Activated CD4-positive, alpha-beta T cell treated with anti-CD3 and anti-CD28 coated beads, Interleukin-2, Interleukin-4, amounts not matched to agents 100 ng/mL and 50 ng/mL, durations not matched to agents 16 hours and 8 hours (primary cell): ENCODE measurements at regions not wholly inside any gene's neighbourhood (a gene's known extent, or its start where the extent isn't known, plus 50 kb on each side); places are given as distances from the start of the nearest gene placed in this dataset.

Source experiments
- DNase-seq: peaks from one replicate; pipeline ENCODE4 v3.0.0-alpha.2; 2020; ENCODE audit warnings: low spot score

DNA sequence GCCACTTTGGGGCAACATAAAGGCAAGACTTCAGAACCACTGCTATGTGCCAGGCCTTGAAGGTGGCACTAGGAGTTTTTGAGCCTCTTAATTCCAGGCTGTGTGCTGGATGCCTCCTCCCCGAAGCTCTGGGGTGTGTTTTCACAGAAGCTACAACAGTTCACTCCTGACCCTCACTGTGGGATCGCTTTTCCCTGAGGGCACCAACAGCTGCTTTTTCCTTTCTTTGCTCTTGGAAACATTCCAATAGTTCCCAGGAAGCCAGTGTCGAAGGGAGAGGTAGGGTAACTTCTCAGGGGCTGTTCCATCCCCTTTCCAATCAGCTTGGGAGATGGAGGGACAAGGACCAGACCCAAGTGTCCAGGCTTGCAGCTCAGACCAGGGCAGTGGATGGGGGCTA, 153.4 kb downstream of the C1orf94 start:
- DNase-seq, result no peak

DNA sequence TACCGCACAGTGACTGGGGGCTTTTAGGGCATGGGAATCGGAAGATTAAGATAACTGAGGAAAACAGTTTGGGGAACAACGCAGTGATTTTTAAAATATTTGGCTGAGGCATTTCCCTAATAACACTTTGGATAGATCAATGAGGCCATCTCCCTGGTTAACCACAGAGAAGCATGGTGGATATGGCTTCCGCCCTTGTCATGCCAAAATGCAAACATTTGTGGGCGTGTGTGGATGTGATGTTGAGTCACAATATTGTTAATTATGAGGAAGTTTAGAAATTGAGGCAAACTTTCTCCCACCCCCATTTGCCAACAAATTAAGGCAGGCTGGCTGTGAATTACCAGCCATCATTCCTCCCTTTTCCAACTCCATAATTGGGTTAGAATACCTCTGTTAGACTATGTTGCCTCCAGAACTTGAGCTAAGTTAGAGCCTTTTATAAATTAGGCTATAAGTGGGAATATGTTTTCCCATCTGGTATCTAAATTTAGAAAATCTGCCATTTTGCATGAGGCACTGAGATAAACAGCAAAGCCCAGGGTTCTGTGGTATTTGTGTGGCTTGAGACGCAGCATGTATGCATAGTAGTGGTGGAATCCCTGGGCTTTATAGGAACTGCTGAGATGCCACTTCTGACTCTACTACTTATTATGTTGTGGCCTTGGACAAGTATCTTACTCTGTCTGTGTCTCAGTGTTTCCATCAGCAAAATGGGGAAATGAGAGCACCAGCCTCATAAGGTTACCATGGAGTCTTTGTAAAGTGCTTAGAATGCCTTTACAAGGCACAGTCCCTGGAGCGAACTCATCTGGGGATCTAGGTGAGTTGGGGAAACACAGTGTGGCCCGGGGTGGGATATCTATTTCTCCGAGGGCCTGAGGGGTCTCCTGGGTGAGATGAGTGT, 154.6 kb downstream of the C1orf94 start:
- no peak for DNase-seq

DNA sequence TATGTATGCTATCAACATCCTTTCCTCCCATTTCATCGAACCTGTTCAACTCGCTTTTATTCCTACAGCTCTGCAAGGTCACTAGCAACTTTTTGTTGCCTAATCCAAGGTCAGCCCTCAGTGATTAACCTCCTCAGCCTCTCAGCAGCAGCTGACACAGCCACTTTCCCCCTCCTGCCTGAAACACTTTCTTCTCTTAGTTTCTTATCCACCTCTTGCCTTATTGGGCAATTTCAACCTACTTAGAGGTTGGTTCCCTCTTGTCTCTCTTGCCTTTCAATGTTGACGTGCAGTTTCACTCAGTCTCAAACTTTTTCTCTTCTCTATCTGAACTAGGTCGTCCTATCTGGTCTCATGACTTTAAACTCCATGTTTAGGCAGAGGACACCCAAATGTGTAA, 156.3 kb downstream of the C1orf94 start:
- no peak for DNase-seq

DNA sequence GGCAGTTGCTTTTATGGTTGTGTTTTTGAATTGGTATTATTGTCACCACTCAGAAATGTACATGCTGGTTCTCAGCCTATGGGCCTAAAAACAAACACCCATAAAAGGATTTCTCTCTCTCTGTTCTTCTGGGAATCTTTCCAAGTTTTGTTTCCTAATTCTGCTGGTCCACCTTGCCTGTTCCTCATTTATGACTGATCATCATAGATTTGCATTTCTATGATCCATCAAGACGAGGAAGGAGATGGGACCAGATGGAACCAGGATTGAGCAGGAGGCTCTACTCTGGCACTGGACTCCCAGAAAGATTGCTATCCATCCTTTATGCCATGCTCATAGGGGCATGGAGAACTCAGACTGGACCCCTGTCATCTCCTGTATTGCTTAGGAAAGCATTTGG, 162.2 kb downstream of the C1orf94 start:
- no peak for DNase-seq

DNA sequence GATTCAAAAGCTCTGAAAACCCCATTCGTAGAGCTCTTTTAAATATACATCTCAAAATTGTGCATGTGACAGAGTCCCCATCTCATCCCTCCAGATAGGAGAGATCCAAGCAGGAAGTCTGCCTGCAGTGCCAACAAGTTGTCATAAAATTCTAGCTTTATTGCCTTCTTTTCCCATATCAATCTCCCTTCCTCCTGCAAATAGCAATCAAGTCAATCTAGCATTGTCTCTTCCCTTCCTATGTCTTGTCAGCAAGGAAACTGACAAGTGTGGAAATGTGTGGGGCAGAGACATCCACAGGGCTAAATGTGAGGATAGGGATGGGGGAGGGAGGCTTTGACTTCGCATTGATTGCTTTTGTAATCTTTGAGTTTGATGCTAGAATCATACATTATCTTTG, 165.2 kb downstream of the C1orf94 start:
- DNase-seq, result no peak

DNA sequence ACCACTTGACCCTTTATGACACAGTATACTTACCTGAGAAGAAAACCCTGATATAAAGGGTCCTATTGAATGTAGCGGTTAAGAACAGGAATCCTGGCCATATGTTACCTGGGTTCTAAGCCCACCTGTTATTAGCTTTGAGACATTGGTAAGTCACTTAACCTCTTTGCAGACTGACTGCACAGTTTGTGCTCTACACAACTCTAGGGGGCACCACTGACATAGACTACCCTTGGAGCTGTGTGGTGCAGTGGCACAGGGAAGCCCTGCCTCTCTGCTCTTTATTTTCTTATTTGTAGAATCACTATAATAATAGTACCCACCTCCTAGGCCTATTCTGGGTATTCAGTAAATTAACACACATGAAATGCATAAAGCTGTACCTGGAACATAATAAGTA, 165.6 kb downstream of the C1orf94 start:
- DNase-seq, result no peak

DNA sequence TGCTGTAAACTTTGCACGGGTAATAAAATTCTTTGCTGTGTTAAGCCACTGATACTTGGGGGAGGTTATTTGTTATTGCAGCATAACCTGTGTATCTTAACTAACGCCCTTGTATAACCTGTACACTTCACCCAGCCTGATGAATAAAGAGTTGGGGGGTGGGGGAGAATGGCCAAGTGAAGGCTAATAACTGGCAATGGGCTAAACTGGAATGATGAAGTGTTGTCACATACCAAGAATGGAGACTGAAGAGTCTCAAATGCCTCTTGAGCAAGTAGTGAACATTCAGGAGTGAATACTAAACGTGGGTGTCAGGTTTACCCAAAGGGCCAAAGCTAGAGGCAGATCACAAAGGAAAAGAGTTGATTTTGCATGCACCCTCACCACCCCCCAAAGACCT, 169.4 kb downstream of the C1orf94 start:
- no peak for DNase-seq

DNA sequence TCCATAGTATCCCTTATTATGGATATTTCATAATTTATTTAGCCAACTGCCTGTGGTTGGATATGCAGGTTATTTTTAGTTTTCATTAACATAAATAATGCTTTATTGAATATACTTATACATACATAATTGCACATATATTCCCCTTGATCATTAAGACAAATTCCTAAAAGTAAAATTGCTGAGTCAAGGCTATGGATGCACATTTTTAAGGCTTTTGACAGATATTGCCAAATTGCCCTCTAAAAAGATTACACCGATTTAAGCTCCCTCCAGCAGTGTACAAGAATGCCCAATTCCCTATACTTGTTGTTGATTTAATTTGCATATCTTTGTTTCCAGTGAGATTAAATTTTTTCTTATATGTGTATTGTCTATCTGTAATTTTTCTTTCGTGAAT, 176.7 kb downstream of the C1orf94 start:
- no peak for DNase-seq

DNA sequence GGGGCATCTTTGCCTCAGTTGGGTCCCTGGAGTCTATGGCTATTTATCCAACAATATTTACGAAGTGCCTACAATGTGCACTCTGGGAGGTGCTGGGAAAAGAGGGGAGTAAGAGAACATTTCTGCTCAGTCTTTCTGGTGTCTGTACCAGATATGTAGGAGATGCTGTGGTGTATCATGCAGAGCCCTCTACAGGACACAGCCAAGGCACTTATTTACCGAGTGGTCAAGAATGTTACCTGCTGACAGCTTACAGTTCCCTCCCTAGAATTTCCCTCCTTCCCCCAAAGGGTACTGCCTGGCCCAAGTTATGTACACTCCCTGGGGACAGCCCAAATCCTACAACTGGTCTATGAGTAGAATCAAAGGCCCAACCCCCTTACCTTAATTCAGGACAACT, 177.7 kb downstream of the C1orf94 start:
- no peak for DNase-seq

DNA sequence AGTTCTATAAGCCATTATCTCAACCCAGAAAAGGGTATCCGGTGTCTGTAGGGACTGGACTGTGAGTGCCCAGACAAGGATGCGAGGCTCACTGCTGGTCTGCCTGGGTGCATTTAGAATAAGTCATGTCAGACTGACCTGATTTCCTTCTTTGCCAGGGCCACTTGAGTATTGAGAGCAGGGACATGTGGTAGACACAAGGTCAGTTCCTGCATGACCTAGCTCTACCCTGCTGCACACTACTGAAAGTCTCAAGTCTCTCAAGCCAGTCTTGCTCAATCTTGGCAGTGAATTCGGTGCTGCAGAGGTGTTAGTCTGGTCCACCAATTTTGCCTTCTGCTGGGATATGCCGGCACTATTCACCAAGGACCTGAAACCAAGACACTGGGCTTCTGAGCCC, 180.1 kb downstream of the C1orf94 start:
- no peak for DNase-seq

DNA sequence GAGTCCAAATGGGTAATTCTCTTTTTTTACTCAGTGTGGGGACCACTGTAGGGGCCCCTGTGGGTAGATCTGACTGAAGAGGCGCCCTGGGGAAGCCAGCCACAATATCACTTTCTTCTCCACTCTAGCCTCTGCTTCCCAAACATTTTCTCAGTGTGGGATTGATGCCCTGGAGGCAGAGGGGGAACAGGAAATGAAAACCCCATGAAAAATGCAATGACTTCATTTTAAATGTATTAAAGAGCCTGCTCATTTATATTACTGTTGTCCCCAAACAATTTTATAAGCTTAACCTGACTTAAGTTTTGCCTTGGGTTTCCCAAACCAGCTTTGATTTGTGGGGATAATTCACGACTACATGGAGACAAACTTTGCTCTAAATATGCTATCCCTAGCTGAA, 181.9 kb downstream of the C1orf94 start:
- no peak for DNase-seq

DNA sequence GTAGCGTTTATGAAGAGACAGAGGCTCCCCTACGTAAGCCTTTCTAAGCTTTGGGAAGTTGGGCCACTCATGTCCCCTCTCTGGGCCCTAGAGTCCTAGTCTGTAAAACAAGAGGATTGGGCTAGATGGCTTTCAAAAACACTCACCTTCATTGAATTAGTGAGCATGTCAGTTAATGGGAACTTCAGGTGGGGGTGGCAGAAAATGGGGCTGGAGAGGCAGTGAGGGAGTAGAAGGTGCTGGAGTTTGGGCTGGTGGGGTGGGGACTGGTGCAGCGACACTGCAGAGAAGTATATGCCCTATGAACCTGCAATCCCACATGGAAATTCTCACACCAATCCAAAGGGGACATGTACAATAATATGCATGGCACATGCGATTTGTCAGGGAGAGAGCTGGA, 182.7 kb downstream of the C1orf94 start:
- DNase-seq, result no peak

DNA sequence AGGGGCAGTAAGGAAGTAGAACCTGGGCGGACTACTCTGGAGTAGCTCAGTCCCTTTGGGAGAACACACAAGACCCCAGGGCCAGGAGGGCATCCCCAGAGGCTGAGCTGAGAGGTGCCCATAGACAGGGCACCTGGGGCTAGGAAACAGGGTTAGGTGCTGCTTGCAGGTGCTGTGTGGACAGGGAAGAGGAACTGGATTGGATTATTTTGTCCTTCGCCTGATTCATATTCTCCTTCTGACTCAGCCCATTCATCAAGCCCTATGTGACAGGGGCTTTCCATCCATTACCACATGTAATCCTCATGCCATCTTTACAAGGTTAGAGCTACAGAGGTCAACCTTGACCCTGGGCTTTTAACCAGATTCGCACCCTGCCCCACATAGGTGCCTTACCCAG, 183.9 kb downstream of the C1orf94 start:
- no peak for DNase-seq

DNA sequence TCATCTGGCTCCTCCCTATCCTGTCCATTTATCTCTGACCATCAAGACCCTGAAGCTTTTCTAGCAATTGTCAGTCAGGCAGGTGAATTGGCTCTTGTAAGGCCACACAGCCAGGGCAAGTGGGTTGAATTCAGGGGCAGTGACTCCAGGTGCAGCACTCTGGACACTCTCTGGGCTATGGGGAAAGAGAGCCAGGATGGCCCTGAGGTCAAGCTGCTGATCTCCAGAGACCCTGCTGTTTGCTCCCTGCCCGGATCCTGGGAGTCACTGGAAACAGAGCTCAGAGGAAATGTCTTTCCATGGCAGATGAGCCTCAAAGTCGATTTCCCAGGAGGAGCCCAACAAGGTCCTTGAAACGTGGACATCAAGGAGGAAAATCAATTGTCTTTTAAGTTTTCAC, 184.4 kb downstream of the C1orf94 start:
- DNase-seq, result no peak

DNA sequence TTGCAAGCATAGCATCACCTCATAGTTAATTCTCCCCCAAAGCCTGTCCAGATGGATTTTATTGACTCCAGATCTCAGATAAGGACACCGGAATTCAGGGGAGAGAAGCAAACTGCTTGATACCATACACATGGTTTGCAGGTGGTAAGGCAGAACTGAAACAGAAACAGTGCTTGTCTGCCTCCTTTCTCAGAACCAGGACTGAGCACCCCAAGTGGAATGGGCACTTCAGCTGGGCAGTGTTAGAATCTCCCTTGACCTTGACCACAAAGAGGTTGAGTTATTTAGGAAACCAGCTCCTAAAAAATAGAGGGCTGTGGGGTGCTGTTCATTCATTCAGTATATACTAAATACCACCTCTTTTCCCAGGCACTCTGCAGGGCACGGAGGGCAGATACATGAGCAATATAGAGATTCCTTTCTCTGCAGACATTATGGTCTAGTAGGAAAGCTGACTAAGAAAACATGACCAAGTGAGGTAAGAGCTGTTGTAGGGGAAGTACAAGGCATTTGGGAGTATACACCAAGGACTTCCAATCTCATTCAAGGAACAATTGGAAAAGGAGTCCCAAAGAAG, 185.2 kb downstream of the C1orf94 start:
- DNase-seq, result no peak

DNA sequence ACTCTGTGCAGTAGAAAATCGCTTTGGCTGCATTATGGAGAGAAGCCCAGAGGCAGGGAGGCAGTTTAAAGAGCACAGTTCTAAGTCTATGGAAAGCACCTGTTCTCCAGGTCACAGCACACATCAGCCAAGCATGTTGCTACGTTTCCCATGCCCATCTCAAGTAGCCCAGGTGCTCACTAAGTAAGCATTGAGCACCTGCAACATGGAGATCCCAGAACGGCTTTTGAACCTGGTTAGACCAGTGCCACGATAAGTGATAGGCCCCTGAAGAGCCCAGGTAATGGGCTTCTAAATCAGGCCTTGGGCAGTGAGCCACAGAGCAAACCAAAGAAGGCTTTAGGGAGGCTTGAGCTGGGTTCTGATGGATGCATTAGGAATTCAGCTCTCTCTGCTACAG, 186.2 kb downstream of the C1orf94 start:
- DNase-seq, result no peak

DNA sequence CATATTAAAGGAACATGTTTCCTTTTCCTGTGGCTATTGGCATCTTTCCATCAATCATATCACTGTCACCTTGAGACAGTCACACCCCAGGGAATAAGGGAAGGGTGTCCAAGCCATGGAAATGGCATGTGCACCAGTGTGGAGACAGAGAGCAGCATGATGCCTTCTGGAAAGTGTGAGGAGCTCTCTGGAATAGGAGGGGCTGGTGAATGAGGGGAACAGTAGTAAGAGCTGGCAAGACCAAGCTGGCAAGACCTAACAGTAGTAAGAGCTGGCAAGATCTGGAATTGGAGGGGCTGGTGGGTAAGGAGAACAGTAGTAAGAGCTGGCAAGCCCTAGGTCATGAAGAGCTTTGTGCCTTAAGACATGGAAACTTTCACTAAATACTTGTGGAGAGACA, 186.7 kb downstream of the C1orf94 start:
- DNase-seq, result no peak

DNA sequence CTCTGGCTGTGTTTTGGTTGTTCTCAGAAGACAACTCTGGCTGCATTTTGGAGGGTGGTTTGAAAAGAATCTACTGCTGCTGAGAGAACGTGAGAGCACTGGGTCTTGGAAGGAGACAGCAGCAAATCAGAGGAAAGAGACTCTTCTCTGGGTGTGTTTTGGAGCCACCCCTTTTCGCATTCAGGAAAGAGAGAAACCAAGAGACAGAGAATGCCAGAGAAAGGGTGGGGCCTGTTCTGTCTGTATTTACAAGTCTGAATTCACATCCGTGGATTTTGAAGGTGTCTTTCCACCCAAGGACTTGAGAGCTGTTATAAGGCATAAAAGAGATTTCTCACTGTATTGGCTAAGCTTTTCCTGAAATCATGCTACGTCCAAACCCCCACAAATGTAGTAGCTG, 187.2 kb downstream of the C1orf94 start:
- no peak for DNase-seq

DNA sequence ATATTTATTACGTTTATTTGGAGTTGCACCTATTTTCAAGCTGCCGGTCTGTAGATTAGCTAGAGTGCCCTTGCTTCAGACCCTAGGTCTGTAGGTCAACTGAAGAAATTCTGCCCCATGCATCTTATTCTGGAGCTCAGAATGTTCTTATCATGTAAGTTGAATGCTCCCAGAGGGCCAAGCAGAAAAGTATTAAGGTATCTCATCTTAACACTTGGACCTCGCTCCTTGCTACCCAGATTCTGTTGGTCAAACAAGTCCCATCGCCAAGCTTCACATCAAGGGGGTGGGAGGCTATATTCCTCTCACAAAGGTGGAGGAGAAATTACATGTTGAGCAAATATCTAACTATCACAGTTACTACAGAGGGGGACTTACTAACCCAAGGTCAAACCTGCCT, 187.7 kb downstream of the C1orf94 start:
- no peak for DNase-seq

DNA sequence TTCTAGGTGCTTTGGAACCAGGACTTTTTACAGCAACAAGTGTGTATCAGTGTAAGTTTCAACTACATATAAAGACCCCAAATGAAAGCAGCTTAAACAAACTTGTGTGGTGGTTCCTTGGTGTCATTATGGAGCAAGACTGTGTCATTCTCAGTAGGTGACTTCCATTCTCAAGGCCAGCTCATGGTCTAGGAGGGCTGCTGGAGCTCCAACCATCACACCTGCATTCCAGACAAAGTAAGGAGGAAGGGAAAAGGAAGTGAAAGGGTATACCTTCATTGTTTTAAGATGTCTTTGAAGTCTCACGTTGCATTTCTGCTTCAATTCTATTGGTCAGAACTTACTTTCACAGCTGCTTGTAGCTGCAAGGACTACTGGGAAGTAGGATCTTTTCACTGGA, 188.6 kb downstream of the C1orf94 start:
- no peak for DNase-seq

DNA sequence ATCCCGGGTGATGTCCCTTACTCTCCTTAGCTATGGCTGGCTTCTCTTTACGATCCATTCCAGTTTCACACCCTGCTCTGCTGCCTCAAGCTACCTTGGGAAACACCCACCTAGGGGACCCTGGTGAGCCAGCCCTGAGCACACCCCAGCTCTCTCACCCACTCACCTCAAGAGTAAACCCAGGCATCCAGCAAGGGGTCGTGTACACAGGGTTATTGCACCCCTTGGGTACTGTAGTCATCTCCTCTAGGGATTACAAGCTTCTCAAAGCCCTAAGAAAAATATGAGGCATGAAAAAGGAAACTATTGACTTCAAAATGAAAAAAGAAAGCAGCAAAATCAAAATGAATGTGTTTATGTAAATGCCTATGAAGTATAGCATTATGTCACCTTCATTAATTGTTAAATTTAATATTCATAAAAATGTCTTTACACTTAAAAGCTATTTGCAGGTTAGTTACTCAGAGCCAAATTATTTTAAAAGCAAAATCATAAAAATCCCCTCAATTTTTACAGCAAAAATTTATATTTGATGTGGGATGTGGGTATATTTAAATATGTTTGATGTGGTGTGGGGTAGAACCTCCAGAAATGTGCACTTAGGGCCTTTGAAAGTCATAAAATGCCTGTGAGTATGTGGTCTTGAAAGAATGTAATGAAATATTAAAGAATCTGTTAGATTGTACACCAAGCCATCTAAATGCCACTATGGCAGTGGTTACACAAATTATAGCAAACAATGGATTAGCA, 190.3 kb downstream of the C1orf94 start:
- DNase-seq, result no peak

DNA sequence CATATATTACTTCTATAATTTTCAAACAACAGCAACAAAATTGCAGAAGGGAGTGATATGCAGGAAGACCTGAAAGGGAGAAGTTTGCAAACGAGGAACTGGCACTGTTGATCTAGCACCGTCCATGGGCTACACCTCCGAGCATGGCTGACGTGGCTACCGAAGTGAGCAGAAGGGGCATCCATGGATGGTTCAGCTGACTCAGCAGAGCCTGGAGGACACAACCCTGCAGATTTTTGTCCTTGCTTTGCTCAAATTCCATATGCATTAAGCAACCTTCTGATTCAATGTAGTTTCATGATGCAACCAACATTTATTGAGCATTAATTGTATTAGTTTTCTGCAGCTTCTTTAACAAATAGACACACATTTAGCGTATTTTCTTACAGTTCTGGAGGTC, 191.2 kb downstream of the C1orf94 start:
- DNase-seq, result no peak
